Limb (tissue), 2 donors: ENCODE measurements at regions not wholly inside any gene's neighbourhood (a gene's known extent, or its start where the extent isn't known, plus 50 kb on each side); places are given as distances from the start of the nearest gene placed in this dataset.

Source experiments
- DNase-seq, 2 donors: peaks; one replicate each; pipeline ENCODE4 v3.0.0-alpha.2; 2016; ENCODE audit errors: extremely low spot score in 2 of 2

DNA sequence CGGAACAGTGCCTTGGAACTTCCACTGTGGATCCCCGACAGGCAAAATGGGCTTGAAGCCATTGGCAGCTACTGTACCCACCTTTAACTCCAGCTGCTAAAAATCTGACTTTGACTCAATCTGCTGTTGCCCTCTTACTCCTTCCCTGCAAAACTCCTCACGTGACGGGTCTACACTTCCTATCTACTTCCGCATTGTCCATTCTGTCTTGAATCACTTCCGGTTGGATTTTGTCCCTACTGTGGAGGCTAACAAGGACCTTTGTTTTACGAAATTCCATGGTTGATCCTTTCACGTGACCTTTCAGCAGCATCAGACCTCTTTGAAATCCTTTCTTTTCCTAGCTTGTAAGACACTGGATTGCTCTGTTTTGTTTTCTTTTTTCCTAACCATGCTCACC, 268.4 kb downstream of the PRDM2 start:
- DNase-seq: no peak

DNA sequence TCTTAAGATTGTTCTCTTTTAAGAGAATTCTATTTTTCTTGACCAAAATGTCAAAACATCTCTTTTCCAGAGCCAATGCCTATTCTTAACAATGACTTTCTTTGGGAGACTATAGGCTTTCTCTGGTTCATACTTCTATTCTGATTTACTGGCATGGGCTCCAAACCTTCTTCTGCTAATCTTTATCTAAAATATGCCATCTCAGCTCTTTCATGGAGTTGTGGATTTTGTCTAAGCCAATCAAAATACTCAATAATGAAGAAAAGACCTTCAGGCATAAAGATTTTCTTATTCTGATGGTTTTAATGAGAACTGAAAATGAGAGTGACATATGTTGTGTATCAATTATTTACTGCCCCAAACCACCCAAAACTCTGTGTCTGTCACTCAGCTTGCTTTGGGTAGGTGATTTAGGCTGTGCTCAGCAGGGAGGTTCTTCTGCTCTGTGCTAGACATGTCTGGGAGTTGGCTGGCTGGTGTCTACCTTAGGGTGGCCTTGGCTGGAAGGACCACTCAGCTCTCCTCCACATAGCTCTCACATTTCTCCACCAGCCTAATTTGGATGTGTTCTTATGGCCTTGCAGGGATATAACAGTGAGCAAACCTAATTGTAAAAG, 270.8 kb downstream of the PRDM2 start:
- DNase-seq: no peak

DNA sequence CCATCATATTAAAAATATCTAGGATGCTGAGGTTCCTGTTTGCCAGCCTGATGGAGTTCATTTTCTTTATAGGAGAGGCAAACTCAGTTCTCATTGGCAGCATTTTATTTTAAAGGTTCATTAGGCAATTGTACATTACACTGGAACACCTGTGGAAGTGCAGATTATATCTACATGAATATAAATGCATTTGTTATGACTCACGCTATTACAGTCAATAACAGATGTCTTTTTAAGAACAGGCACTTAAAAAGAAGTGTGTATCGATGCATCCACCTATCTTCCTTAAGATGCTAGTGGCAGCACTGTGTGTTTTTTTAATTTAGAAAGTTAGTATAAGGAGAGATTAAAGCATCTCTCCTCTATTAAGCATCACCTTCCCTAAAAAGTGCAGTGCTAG, 276.5 kb downstream of the PRDM2 start:
- no peak for DNase-seq

DNA sequence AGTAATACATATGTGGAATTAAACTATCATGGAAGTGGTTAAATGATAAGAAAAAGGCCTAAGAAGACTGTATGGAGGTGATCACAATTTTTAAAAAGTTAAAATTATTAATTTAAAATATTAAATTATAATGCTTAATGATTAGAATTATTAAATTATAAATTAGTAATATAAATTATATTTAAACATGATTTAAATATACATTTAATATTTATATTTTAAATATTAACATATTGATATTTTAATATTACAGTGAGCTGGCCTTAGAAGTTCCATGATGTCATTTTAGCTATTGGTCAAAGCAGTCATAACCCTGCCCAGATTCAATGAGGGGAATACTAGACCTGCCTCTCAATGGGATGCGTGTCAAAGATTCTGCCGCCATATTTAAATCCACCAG, 281.2 kb downstream of the PRDM2 start:
- no peak for DNase-seq

DNA sequence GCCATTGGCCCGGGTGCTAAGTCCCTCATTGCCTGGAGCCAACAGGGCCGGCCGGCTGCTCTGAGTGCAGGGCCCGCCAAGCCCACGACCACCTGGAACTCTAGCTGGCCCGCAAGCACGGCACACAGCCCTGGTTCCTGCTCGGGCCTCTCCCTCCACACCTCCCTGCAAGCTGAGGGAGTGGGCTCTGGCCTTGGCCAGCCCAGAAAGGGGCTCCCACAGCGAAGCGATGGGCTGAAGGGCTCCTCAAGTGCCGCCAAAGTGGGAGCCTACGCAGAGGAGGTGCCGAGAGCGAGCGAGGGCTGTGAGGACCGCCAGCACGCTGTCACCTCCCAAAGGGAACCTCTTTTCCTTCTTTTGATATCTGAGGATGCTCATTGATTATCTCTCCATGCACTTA, 283.4 kb downstream of the PRDM2 start:
- no peak for DNase-seq

DNA sequence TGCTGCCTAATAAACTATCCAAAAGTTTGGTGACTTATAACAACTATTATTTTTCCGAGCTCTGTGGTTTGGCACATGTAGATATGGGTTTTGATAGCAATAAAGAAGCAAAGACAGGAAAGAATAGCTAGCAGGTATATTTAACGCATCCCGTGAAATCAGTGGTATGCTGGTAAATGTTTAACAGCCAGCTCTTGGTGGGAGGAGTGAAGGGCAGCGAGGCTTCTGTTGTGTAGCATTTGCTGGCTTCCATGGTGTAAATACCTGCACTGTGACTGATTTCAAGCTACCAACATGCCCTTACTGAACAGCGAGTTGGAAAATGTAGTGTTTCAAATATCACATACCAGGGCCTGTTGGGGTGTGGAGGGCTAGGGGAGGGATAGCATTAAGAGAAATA, 291.0 kb downstream of the PRDM2 start:
- DNase-seq: no peak

DNA sequence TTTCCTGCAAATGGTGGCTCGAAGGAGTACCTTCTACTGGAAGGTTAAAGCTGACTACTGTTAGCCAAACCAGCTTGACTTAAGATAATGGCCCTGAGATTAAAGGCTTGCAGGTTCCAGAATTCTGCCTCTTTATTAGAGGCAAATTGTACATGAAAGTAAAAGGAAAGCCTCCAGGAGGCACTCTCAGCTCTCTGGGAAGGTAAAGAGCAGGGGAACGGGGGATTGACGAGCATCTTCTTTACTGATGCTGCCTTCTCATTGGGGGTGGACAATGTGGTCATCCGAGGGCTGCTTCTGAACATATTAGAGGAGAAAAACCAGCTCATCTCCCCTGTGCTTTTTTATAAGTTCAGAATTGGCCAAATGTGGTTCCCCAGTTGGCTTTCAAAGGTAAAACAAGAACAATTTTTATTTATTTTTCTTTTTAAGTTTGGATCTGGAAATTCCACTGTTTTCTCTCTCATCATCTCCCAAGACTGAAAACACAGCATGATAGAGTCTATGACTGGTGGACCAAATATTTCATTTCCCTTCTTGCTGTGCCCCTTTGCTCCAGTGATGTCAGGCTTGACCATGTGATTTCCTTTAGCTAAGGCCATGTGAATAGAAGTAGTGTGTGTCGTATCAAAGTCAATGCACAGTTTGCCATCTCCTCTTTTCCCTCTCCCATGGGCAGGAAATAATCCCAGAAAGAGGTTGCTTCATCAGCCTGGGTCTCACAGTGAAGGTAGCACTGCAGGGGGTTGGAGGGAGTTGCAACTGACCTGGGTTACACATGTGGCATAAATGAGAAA, 292.7 kb downstream of the PRDM2 start:
- no peak for DNase-seq

DNA sequence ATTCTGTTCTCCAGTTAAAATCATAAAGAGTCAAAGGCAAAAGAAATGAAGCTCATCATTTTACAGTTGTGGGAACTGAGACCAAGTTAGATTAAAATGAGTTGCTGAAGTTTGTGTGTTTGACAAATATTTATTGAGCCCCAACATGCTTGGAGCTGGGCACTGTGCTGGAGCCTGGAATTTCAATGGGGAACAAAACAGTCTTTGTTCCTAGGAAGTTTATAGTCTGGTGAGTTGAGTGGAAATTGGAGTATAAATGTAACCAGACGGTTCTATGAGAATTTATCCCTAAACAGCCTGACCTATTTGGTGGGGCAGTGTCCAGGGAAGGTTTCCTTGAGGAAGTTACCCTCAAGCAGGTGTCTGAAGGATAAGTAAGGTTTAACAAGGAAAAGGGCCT, 294.4 kb downstream of the PRDM2 start:
- DNase-seq: no peak

DNA sequence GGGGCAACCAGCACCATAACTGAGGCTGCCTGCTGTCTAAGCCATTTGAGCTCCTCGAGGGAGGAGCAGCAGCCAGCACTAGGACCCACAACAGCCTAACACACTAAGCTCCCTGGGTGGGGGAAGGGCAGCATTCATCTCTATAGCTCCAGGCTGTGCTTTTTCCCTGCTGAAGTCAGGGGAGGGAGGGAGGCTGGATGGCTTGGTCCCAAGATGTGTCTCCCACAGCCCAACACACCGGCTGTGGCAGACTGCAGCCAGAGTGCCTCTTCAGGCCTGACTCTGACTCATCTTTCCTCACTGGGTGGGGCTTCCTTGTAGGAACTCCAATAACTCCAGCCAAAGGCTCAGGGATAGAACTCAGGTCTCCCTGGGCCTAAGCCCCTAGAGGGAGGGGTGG, 296.3 kb downstream of the PRDM2 start:
- DNase-seq: no peak

DNA sequence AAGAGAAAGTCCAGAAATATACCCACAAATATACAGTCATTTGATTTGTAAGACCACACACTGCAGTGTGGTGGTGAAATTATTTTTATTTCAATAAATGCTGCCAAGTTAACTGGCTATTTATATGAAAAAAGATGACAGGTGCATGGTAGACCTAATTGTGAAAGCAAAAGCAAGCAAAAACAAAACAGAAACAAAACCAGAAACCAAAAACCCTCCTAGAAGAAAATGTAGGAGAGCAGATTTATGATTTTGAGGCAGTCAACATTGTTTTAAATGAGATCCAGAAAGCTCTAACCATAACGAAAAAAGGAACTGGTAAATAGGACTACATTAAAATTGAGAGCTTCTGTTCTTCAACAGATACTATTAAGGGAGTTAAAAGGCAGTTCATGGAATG, 303.6 kb downstream of the PRDM2 start:
- no peak for DNase-seq

DNA sequence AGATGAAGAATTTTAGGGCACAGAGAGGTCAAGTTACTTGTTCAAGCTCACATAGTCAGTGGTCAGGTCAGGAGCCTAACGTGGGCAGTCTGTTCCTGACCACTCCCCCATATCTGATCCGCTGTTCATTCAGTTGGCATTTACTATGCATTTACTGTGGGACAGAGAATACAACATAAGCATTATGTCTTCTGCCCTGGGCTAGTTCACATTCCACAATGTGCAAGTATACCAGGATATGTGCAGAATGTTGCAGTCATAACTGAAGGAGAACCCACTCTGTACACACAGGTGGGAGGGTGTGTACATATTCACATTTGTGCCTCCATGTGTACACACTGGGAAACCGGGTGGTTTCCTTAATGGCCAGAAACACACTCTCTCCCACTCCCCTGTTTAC, 309.6 kb downstream of the PRDM2 start:
- DNase-seq: no peak

DNA sequence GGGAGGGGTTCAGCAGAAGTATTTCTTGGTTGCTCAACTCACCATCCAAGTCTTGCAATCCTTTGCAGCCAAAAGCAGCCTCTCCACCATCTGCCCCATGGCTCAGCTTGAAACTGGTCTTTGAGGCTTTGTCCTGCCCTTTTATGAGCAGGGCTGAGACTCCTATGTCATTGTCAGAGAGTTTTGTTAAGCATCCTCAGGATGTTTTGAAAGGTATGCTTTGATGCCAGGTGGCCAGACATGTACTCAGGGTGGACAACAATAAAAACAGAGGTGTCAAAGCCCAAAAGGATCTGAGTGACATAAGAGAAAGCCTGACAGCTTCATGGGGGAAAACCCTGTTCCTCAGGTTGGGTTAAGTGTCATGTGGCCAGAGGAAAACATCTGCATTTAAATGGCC, 310.5 kb downstream of the PRDM2 start:
- no peak for DNase-seq

DNA sequence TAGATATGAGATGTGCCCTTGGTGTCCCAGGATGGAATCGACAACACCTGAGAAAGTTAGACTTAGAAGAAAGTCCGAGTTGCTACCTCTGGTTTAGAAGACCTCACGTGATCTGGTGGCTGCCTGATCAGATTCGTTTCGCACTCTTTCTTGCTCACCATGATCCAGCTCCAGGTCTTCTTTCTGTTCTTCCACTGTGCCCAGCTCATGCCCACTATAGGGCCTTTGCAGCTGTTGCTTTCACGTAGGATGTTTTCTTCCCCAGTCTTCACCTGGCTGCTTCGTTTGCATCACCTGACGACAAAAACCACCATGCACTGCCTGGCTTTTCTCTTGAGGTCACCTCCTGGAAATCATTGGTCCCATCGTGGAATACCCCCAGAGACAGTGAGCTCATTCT, 311.1 kb downstream of the PRDM2 start:
- no peak for DNase-seq

DNA sequence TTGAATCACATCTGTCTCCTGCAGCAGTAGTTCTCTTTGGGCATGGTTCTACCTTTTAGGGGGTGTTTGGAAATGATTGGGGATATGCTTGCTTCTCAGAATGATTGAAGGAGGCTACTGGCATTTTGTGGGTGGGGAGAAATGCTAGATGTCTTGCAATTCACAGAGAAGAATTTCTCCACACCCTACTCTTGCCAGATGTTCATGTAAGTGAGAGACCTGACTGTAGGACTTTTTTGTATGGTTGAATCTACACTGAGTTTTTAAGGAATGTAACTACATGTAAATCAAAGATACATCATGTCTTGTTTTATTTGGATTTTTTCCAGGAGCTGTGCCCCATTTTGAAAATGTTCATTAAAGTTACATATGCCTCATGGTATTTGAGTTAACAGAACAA, 311.9 kb downstream of the PRDM2 start:
- DNase-seq: no peak

DNA sequence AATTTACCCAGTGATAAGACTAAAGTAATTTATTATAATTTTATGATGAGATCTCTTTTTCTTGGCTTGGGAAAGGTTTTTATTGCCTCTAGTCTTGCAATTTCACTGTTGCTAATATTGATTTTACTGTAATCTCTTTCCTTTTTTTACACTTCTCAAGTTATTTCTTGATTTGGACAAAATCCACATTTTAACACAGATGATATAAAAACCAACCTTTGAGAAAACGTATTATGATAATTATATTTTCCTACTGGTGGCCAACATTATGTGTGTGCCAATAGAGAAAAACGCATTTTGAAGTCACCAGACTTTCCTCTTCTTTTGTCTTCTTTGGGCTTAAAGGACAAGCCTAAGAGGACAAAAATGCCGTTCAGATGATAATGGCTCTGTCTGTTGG, 314.9 kb downstream of the PRDM2 start:
- no peak for DNase-seq

DNA sequence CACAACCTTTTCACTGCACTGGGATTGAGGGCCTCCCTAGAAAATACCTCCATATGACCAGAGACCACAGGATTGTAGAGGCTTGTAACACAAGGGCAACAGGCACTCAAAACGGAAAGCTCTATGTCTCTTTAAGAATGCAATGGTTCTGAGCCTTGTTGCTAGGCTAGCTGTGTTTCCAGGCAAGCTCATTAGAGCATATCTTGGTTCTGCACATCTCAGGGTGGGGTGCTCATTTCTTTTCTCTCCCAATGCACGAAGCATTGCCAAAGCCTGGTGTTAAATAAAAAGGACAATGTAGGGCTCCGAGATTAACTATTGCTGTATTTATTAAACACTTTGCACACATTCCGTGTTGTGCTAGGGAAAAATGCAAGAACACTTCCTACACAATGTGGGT, 315.9 kb downstream of the PRDM2 start:
- DNase-seq: no peak

DNA sequence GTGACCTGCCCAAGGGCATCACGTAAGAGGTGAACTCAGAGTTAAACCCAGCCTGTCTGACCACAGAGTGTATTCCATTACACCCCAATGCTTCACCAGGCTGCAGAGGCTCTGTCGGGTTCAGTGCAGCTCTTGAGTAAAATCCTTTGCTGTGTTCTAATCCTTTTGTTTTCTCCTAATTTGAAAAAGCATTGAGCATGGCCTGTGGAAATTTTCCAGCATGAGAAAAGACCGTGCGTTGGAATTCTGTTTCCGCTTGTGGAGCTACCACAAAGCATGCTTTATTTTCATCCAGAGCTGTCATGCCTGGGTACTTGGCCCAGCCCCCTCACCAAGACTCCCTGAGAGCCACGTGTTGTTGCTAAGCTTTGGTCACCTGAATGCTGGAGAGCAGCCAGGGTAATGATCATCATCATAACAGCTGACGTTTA, 317.6 kb downstream of the PRDM2 start:
- DNase-seq: peak in 1 of 2 donors; percentile 15

DNA sequence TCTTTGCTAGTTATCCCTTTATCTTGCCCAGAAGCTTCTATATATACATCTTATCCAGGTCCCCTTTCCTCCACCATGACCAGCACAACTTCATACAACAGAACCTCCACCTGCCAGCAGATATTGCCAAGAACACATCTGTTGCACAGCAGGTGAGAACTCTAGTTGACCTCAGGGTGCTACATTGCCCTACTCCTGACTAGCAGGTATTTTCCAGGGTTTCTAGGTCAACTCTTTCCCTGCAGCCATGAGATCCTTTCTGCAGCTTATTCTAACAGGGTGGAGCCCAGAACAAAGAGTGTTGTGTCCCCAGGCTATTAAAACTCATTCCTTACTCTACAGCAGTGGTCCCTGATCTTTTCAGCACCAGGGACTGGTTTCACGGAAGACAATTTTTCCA, 319.5 kb downstream of the PRDM2 start:
- no peak for DNase-seq

DNA sequence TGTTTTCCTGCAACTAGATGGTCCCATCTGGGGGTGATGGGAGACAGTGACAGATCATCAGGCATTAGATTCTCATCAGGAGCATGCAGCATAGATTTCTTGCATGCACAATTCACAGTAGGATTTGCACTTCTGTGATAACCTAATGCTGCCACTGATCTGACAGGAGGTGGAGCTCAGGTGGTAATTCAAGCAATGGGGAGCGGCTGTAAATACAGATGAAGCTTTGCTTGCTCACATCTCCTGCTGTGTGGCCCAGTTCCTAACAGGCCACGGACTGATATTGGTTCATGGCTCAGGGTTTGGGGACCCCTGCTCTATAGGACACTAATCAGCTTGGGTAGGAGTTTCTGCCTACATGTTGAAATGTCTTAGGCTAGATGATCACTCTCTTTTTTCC, 320.0 kb downstream of the PRDM2 start:
- DNase-seq: no peak

DNA sequence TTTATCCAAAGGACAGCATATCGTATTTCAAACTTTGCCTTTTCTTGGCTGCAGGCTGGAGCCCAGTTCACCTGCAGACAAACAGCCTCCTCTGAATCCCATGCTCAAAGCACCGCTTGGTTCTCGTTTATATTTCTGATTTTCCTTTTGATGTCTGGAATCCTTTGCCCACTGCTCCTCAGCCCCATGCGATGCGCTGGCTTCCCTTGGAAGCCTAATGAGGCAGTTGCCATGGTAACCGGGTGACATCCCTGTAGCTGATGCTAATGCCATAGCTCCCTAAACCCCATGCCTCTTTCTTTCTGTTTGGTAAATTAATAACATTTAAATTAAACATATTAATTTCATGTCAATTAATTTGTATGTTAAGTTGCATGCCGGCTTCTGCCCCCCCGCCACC, 327.1 kb downstream of the PRDM2 start:
- DNase-seq: no peak

DNA sequence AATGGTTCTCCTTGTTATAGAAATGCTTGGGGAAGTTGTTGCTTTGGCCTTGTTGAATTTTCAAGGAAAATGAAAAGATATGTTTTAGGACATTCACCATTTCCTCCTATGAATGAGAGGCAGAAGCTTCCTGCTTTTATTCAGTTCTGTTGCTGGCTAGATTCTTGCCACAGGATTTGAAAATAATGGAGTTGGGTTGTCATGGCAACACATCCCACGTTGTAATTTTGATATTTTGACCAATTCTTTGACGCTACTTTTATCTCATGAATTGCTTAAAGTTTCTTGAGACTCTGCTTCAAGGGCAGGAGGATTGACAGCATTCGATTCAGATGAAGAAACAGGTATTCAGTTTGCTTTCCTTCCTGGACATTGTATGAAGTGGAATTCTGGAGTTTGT, 331.5 kb downstream of the PRDM2 start:
- DNase-seq: no peak

DNA sequence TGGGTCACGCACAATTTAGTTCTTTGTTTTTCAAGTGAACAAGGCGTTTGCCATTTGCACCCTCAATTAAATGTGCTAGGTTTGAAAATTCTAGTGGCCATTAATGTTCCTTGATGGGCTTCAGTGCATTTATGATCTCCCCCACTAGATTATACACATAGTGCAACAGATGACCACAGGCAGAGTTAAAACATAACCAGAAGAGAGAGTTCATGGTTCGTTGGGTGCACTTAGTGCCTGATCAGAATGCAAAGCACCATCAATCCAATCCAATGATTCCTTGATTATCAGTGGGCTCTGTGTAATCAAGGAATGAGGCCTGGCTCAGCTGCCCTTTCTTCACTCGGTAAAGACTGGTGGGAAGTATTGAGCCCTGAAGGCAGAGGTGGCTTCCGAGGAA, 334.5 kb downstream of the PRDM2 start:
- DNase-seq: no peak

DNA sequence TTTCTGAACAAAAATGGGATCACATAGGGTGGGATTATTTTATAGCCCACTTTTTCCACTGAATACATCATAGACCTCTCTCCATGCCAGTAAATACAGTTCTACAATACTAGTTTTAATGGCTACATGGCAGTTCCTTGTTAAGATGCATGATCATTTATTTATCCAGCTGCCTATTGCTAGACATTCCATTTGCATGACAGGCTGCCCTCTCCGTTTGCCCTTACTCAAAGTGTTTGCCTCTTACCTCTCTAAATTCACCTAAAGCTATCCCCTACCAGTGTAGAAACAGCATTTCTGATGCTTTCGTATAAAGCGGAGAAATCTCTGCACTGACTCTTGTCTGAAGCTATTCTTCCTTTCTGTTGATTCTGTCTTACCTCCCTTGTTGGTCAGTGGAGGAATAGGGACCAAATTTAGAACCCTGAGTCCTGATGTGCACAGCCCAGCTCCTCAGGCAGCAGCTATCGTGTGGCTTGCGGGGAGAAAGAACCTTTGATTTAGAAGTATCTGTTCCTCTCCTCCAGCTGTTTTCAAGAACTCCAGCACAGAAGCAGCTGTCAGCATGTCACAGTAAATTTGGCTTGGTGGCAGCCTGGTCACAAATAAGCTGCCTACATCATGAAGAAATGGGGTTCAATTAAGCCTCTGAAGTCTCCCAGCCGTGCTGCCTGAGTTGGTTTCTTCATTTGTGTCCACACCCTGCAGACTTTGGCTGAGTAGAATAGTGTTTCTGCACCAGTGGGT, 337.3 kb downstream of the PRDM2 start:
- peak in 1 of 2 donors; percentile 43 for DNase-seq
